Nephron progenitor cell (in vitro differentiated cells): ENCODE measurements at regions not wholly inside any gene's neighbourhood (a gene's known extent, or its start where the extent isn't known, plus 50 kb on each side); places are given as distances from the start of the nearest gene placed in this dataset.
A peak's percentile ranks its signal among the peaks of the same experiment; 100 is the strongest.

ENCODE experiments used
- DNase-seq: peaks from one replicate; pipeline ENCODE4 v3.0.0; 2021
- H3K27ac Mint-ChIP-seq: 2 replicates; pipeline ENCODE4 v1.8.0; 2021; ENCODE audit warnings: mild to moderate bottlenecking, moderate library complexity, mixed read lengths
- H3K27me3 Mint-ChIP-seq: 2 replicates; pipeline ENCODE4 v1.8.0; 2021; ENCODE audit warnings: mild to moderate bottlenecking, low read depth, mixed read lengths; ENCODE audit not compliant: poor library complexity
- H3K36me3 Mint-ChIP-seq: 2 replicates; pipeline ENCODE4 v1.8.0; 2021; ENCODE audit warnings: low read depth, mixed read lengths
- H3K4me1 Mint-ChIP-seq: 2 replicates; pipeline ENCODE4 v1.8.0; 2021; ENCODE audit warnings: mixed read lengths
- H3K4me3 Mint-ChIP-seq: 2 replicates; pipeline ENCODE4 v1.8.0; 2021; ENCODE audit warnings: mild to moderate bottlenecking, moderate library complexity, mixed read lengths
- H3K9me3 Mint-ChIP-seq: 2 replicates; pipeline ENCODE4 v1.8.0; 2021; ENCODE audit warnings: mild to moderate bottlenecking, moderate library complexity, mixed read lengths
- CTCF ChIP-seq: fragments of 200-600 bp; sonication (generic); IDR thresholded peaks from 2 replicates; pipeline ENCODE4 v1.5.0; 2021; ENCODE audit warnings: antibody characterized with exemption

- H3K36me3 Mint-ChIP-seq = no peaks in the 10 kb centered on the region
- H3K9me3 Mint-ChIP-seq = no peaks in the 10 kb centered on the region
- peaks cover 31% of the 10 kb centered on the region for H3K4me1 Mint-ChIP-seq
- DNase-seq = no peak
- no peak overlapping the region for H3K27ac Mint-ChIP-seq
- peaks cover 12% of the 10 kb centered on the region for H3K27me3 Mint-ChIP-seq
- H3K4me3 Mint-ChIP-seq = no peak overlapping the region
- TF ChIP-seq CTCF = no peak
These were observed 82.6 kb upstream of the MAGI1 start for GRCh38 chr3:66121318-66121717.

GRCh38 chr3:66115858-66116654 lies 77.3 kb upstream of the MAGI1 start:
- Mint-ChIP-seq H3K4me1 (peaks cover 38% of the 10 kb centered on the region), H3K27ac (no peak overlapping the region), H3K27me3 (peaks cover 3% of the 10 kb centered on the region), H3K36me3 (no peaks in the 10 kb centered on the region), H3K4me3 (no peak overlapping the region), H3K9me3 (no peaks in the 10 kb centered on the region)
- TF ChIP-seq CTCF = no peak
- peak; percentile 38 for DNase-seq

- Mint-ChIP-seq H3K36me3 (no peaks in the 10 kb centered on the region), H3K27ac (no peak overlapping the region), H3K27me3 (no peaks in the 10 kb centered on the region), H3K9me3 (no peaks in the 10 kb centered on the region), H3K4me3 (no peak overlapping the region), H3K4me1 (peaks cover 27% of the 10 kb centered on the region)
- no peak for TF ChIP-seq CTCF
- DNase-seq = no peak
These were observed 74.8 kb upstream of the MAGI1 start for GRCh38 chr3:66113542-66113941.

- H3K4me1 Mint-ChIP-seq = peaks cover 16% of the 10 kb centered on the region
- H3K9me3 Mint-ChIP-seq = no peaks in the 10 kb centered on the region
- TF ChIP-seq CTCF = no peak
- H3K27ac Mint-ChIP-seq = no peak overlapping the region
- H3K4me3 Mint-ChIP-seq = no peak overlapping the region
- H3K36me3 Mint-ChIP-seq = no peaks in the 10 kb centered on the region
- H3K27me3 Mint-ChIP-seq = no peaks in the 10 kb centered on the region
- DNase-seq = no peak
These were observed 72.1 kb upstream of the MAGI1 start for GRCh38 chr3:66110840-66111239.

GRCh38 chr3:66107855-66108254 lies 69.1 kb upstream of the MAGI1 start:
- no peaks in the 10 kb centered on the region for H3K36me3 Mint-ChIP-seq
- H3K4me3 Mint-ChIP-seq = no peak overlapping the region
- no peak overlapping the region for H3K27ac Mint-ChIP-seq
- H3K9me3 Mint-ChIP-seq = no peaks in the 10 kb centered on the region
- DNase-seq = no peak
- TF ChIP-seq CTCF = no peak
- H3K4me1 Mint-ChIP-seq = peaks cover 7% of the 10 kb centered on the region
- no peaks in the 10 kb centered on the region for H3K27me3 Mint-ChIP-seq

GRCh38 chr3:66106788-66107187 lies 68.1 kb upstream of the MAGI1 start:
- Mint-ChIP-seq H3K27me3 (no peaks in the 10 kb centered on the region), H3K27ac (no peak overlapping the region), H3K36me3 (no peaks in the 10 kb centered on the region), H3K9me3 (no peaks in the 10 kb centered on the region), H3K4me1 (peaks cover 7% of the 10 kb centered on the region), H3K4me3 (no peak overlapping the region)
- no peak for TF ChIP-seq CTCF
- no peak for DNase-seq
